Uterus (tissue), 2 donors: ENCODE measurements at regions not wholly inside any gene's neighbourhood (a gene's known extent, or its start where the extent isn't known, plus 50 kb on each side); places are given as distances from the start of the nearest gene placed in this dataset.

Source experiments
- CTCF ChIP-seq, 4 experiments: fragments of 200-600 bp in 2 of 4; fragments of 450-650 bp in 2 of 4; sonication (generic) in 2 of 4; IDR thresholded peaks; one replicate each; pipeline ENCODE4 v1.5.1; 2016 to 2019; ENCODE audit warnings: antibody characterized with exemption in 4 of 4, mild to moderate bottlenecking in 2 of 4, moderate library complexity in 1 of 4
- POLR2A ChIP-seq, 2 donors: fragments of 450-650 bp; IDR thresholded peaks; one replicate each; pipeline ENCODE4 v1.6.1; 2016; ENCODE audit warnings: antibody characterized with exemption in 2 of 2, mild to moderate bottlenecking in 1 of 2, moderate library complexity in 1 of 2

GRCh38 chr13:84265257-84265764, 383.0 kb upstream of the SLITRK1 start:
- TF ChIP-seq CTCF (IDR thresholded peaks at IDR 0.05) (no peak), POLR2A (IDR thresholded peaks at IDR 0.05) (no peak)
